H1 (cell line): ENCODE measurements at regions not wholly inside any gene's neighbourhood (a gene's known extent, or its start where the extent isn't known, plus 50 kb on each side); places are given as distances from the start of the nearest gene placed in this dataset.

Experiments
- CTCF ChIA-PET: fragments of 300-600 bp; sonication (Branson Sonifier 250); formaldehyde crosslinking; loops from one replicate; lab custom pipeline; 2021; ENCODE audit not compliant: partially characterized antibody; lab: Charles Lee
- POLR2A ChIA-PET: fragments of 300-600 bp; sonication (Branson Sonifier 250); formaldehyde crosslinking; loops from one replicate; lab custom pipeline; 2021; ENCODE audit warnings: inconsistent platforms; ENCODE audit not compliant: partially characterized antibody; lab: Charles Lee
- DNase-seq, 2 experiments: peaks; one replicate each; pipeline versions ENCODE4 v3.0.0 to v3.0.0-alpha.2; 2010 to 2022; ENCODE audit warnings: low spot score in 2 of 2, low read depth in 1 of 2, mixed read lengths in 1 of 2
- FAIRE-seq: peaks from 2 replicates; lab custom pipeline; 2011; peaks lifted over from hg19 to GRCh38; lab: Jason Lieb, UNC
- H2AFZ ChIP-seq: 2 replicates; pipeline ENCODE4 v1.8.1; 2012; ENCODE audit warnings: low read length, inconsistent platforms
- H2AK5ac ChIP-seq: 2 replicates; pipeline ENCODE4 v1.6.1; 2013; ENCODE audit warnings: low read depth, low read length
- H2BK120ac ChIP-seq: replicated peaks from 2 replicates; pipeline ENCODE3; 2013; ENCODE audit warnings: low read depth, low read length, inconsistent platforms
- H2BK12ac ChIP-seq: 2 replicates; pipeline ENCODE4 v1.6.1; 2013; ENCODE audit warnings: low read depth, low read length
- H2BK15ac ChIP-seq: 2 replicates; pipeline ENCODE4 v1.6.1; 2013; ENCODE audit warnings: low read length
- H2BK20ac ChIP-seq: 2 replicates; pipeline ENCODE4 v1.6.1; 2013; ENCODE audit warnings: low read length
- H2BK5ac ChIP-seq: 2 replicates; pipeline ENCODE4 v1.6.1; 2013; ENCODE audit warnings: low read depth, low read length
- H3K14ac ChIP-seq: 2 replicates; pipeline ENCODE4 v1.6.1; 2013; ENCODE audit warnings: inconsistent platforms; ENCODE audit not compliant: insufficient read length
- H3K18ac ChIP-seq: 2 replicates; pipeline ENCODE4 v1.6.1; 2013; ENCODE audit warnings: low read length; ENCODE audit errors: extremely low read depth
- H3K23ac ChIP-seq: 2 replicates; pipeline ENCODE4 v1.6.1; 2013; ENCODE audit warnings: inconsistent platforms; ENCODE audit not compliant: insufficient read length
- H3K23me2 ChIP-seq: 2 replicates; pipeline ENCODE4 v1.6.1; 2013; ENCODE audit warnings: low read depth, low read length
- H3K27ac ChIP-seq: 2 replicates; pipeline ENCODE4 v1.6.1; 2011; ENCODE audit warnings: low read depth, low read length, inconsistent platforms
- H3K27me3 ChIP-seq, 4 experiments: replicated peaks in 1 of 4; 1 replicate in 1 of 4; 2 replicates in 3 of 4; pipeline versions ENCODE4 v1.6.1 to v1.8.1; 2011 to 2013; ENCODE audit warnings: low read length in 3 of 4, mild to moderate bottlenecking in 3 of 4, inconsistent platforms in 2 of 4, mixed read lengths in 2 of 4, moderate library complexity in 1 of 4; ENCODE audit not compliant: control insufficient read depth in 3 of 4, insufficient read depth in 3 of 4; ENCODE audit errors: extremely low read depth in 1 of 4
- H3K36me3 ChIP-seq, 4 experiments: 2 replicates each; pipeline versions ENCODE4 v1.6.1 to v1.8.1; 2011 to 2013; ENCODE audit warnings: mild to moderate bottlenecking in 4 of 4, low read length in 3 of 4, moderate library complexity in 2 of 4, control low read depth in 1 of 4, inconsistent platforms in 1 of 4; ENCODE audit not compliant: insufficient read depth in 4 of 4, control insufficient read depth in 2 of 4
- H3K4ac ChIP-seq: replicated peaks from 2 replicates; pipeline ENCODE3; 2013; ENCODE audit warnings: low read length, low read depth, mixed read lengths, inconsistent platforms; ENCODE audit not compliant: insufficient read length
- H3K4me1 ChIP-seq, 4 experiments: replicated peaks in 1 of 4; 1 replicate in 1 of 4; 2 replicates in 3 of 4; pipeline versions ENCODE4 v1.6.1 to v1.8.1; 2011 to 2013; ENCODE audit warnings: low read length in 3 of 4, inconsistent platforms in 2 of 4, mixed read lengths in 1 of 4; ENCODE audit not compliant: insufficient read depth in 4 of 4, control insufficient read depth in 3 of 4
- H3K4me2 ChIP-seq, 2 experiments: 2 replicates each; pipeline versions ENCODE4 v1.6.1 to v1.8.1; 2011 to 2013; ENCODE audit warnings: low read depth in 2 of 2, low read length in 2 of 2, control low read depth in 1 of 2, inconsistent platforms in 1 of 2, mild to moderate bottlenecking in 1 of 2; ENCODE audit not compliant: insufficient read depth in 1 of 2
- H3K4me3 ChIP-seq, 4 experiments: fragments of 200-600, 300-600 bp in 1 of 4; sonication (generic), shearing (Covaris generic), sonication (Bioruptor Twin) in 1 of 4; 2 replicates each; pipeline versions ENCODE4 v1.5.1 to v1.8.1; 2011 to 2016; ENCODE audit warnings: low read length in 4 of 4, low read depth in 3 of 4, control low read depth in 2 of 4, inconsistent platforms in 2 of 4, mild to moderate bottlenecking in 2 of 4, mixed read lengths in 1 of 4, moderate library complexity in 1 of 4; ENCODE audit not compliant: insufficient read depth in 2 of 4; ENCODE audit errors: extremely low read depth in 1 of 4
- H3K56ac ChIP-seq: replicated peaks from 2 replicates; pipeline ENCODE3; 2013; ENCODE audit warnings: low read depth, mild to moderate bottlenecking, mixed read lengths, low read length, inconsistent platforms; ENCODE audit not compliant: insufficient read length
- H3K79me1 ChIP-seq: 2 replicates; pipeline ENCODE4 v1.6.1; 2013; ENCODE audit warnings: low read depth, low read length, control low read depth
- H3K79me2 ChIP-seq, 2 experiments: 2 replicates each; pipeline versions ENCODE4 v1.6.1 to v1.8.1; 2012 to 2013; ENCODE audit warnings: low read length in 2 of 2, mild to moderate bottlenecking in 2 of 2, inconsistent platforms in 1 of 2; ENCODE audit not compliant: insufficient read depth in 2 of 2, control insufficient read depth in 1 of 2
- H3K9ac ChIP-seq, 4 experiments: replicated peaks in 1 of 4; 1 replicate in 1 of 4; 2 replicates in 3 of 4; pipeline versions ENCODE4 v1.6.1 to v1.8.1; 2011 to 2013; ENCODE audit warnings: low read depth in 3 of 4, low read length in 3 of 4, control low read depth in 2 of 4, mild to moderate bottlenecking in 2 of 4, moderate library complexity in 2 of 4, inconsistent platforms in 1 of 4; ENCODE audit errors: extremely low read depth in 1 of 4
- H3K9me3 ChIP-seq, 2 experiments: 2 replicates each; pipeline versions ENCODE4 v1.6.1 to v1.8.1; 2012 to 2013; ENCODE audit warnings: mild to moderate bottlenecking in 2 of 2, moderate library complexity in 2 of 2, control low read depth in 1 of 2, inconsistent platforms in 1 of 2, low read depth in 1 of 2, low read length in 1 of 2, mixed read lengths in 1 of 2; ENCODE audit not compliant: insufficient read depth in 2 of 2
- H4K20me1 ChIP-seq, 2 experiments: replicated peaks in 1 of 2; 2 replicates each; pipeline versions ENCODE3 to v1.8.1; 2011 to 2013; ENCODE audit warnings: inconsistent platforms in 2 of 2, low read length in 2 of 2, mild to moderate bottlenecking in 1 of 2; ENCODE audit not compliant: insufficient read depth in 2 of 2, control insufficient read depth in 1 of 2
- H4K5ac ChIP-seq: 2 replicates; pipeline ENCODE4 v1.6.1; 2013; ENCODE audit warnings: low read length, low read depth, mixed read lengths, inconsistent platforms; ENCODE audit not compliant: insufficient read length
- H4K8ac ChIP-seq: 2 replicates; pipeline ENCODE4 v1.8.0; 2013; ENCODE audit warnings: mild to moderate bottlenecking, moderate library complexity, low read length, inconsistent platforms; ENCODE audit not compliant: insufficient read depth; ENCODE audit errors: extremely low read depth
- H4K91ac ChIP-seq: replicated peaks from 2 replicates; pipeline ENCODE3; 2013; ENCODE audit warnings: low read length, mixed read lengths, inconsistent platforms; ENCODE audit not compliant: insufficient read length
- BCL11A ChIP-seq, 2 experiments: IDR thresholded peaks; one replicate each; pipeline ENCODE4 v1.6.1; 2011; ENCODE audit warnings: low read depth in 2 of 2, low read length in 2 of 2, mild to moderate bottlenecking in 2 of 2
- BRCA1 ChIP-seq: IDR thresholded peaks from 2 replicates; pipeline ENCODE4 v1.6.1; 2012; ENCODE audit warnings: low read depth, low read length, improper control_type of control experiment
- CBX5 ChIP-seq: fragments of 300-800, 300-1000 bp; sonication (generic); IDR thresholded peaks from 2 replicates; pipeline ENCODE4 v1.7.1; 2016; ENCODE audit warnings: antibody characterized with exemption, low read length, low read depth
- CEBPB ChIP-seq: IDR thresholded peaks from 2 replicates; pipeline ENCODE4 v1.6.1; 2012; ENCODE audit warnings: low read depth, low read length
- CTBP2 ChIP-seq: IDR thresholded peaks from 2 replicates; pipeline ENCODE4 v1.7.0; 2011; ENCODE audit warnings: borderline replicate concordance, mild to moderate bottlenecking, moderate library complexity, mixed read lengths, low read length; ENCODE audit not compliant: insufficient read depth, insufficient read length
- EP300 ChIP-seq, 2 experiments: IDR thresholded peaks; 1 replicate in 1 of 2; 2 replicates in 1 of 2; pipeline ENCODE4 v1.6.1; 2011 to 2012; ENCODE audit warnings: low read depth in 2 of 2, low read length in 2 of 2, mild to moderate bottlenecking in 2 of 2, borderline replicate concordance in 1 of 2, inconsistent platforms in 1 of 2, moderate library complexity in 1 of 2
- HDAC6 ChIP-seq: IDR thresholded peaks from one replicate; pipeline ENCODE4 v1.7.1; 2012; ENCODE audit warnings: low read depth, mild to moderate bottlenecking, inconsistent platforms, low read length, moderate library complexity
- JUND ChIP-seq: IDR thresholded peaks from 2 replicates; pipeline ENCODE4 v1.6.1; 2011; ENCODE audit warnings: mild to moderate bottlenecking, improper control_type of control experiment, low read length
- NRF1 ChIP-seq: IDR thresholded peaks from 2 replicates; pipeline ENCODE4 v1.6.1; 2011; ENCODE audit warnings: mild to moderate bottlenecking, low read depth, low read length, improper control_type of control experiment
- RBBP5 ChIP-seq: IDR thresholded peaks from 2 replicates; pipeline ENCODE4 v1.7.1; 2012; ENCODE audit warnings: low read depth, mild to moderate bottlenecking, inconsistent platforms, low read length, moderate library complexity, borderline replicate concordance
- SP1 ChIP-seq: IDR thresholded peaks from 2 replicates; pipeline ENCODE4 v1.6.1; 2011; ENCODE audit warnings: low read depth, low read length
- SP4 ChIP-seq: IDR thresholded peaks from 2 replicates; pipeline ENCODE4 v1.6.1; 2012; ENCODE audit warnings: low read length, inconsistent platforms
- SRF ChIP-seq: IDR thresholded peaks from 2 replicates; pipeline ENCODE4 v1.6.1; 2011; ENCODE audit warnings: mild to moderate bottlenecking, low read depth, low read length, moderate library complexity
- TAF7 ChIP-seq: optimal IDR thresholded peaks from 2 replicates; pipeline ENCODE3; 2011; ENCODE audit warnings: low read depth, mild to moderate bottlenecking, inconsistent platforms, low read length, moderate library complexity, borderline replicate concordance
- TBP ChIP-seq: IDR thresholded peaks from 2 replicates; pipeline ENCODE4 v1.6.1; 2011; ENCODE audit warnings: low read depth, low read length, improper control_type of control experiment
- WGBS, 2 experiments: shearing (Covaris generic) in 1 of 2; methylation state at CpG; one replicate each; pipeline versions ENCODE4 v1.1.6 to v1.1.7; 2013 to 2015; ENCODE audit warnings: low lambda C conversion rate in 2 of 2, mixed read lengths in 2 of 2, inconsistent platforms in 1 of 2, low coverage in 1 of 2, missing lambda C conversion rate in 1 of 2; ENCODE audit not compliant: insufficient replicate concordance in 2 of 2, insufficient coverage in 1 of 2, insufficient read length in 1 of 2; ENCODE audit errors: extremely low coverage in 1 of 2, missing lambda C conversion rate in 1 of 2; 5-methylcytosine and 5-hydroxymethylcytosine counted together
- TF ChIP-seq, protein P1 (sequence below): IDR thresholded peaks from 2 replicates; pipeline ENCODE4 v1.6.1; 2011; ENCODE audit warnings: low read depth, mild to moderate bottlenecking, low read length; ENCODE audit not compliant: insufficient read depth

DNA sequence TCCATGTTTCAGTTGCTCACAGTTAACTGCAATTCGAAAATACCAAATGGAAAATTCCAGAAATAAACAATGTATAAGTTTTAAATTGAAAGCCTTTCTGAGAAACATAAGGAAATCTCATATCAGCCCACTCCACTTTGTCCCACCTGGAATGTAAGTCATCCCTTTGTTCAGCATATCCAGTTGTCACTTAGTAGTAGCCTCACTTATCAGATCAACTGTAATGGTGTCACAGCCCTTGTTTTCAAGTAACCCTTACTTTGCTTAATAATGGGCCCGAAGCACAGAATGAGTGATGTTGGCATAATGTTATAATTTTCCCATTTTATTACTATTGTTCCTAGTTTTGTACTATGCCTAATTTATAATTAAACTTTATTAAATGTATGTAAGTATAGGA, 646.8 kb downstream of the C12orf50 start:
- no peak overlapping the region for H3K4me3 ChIP-seq
- WGBS, 2 experiments, result 100% methylated on average over 2 of the region's 2 CpGs; no CpG with 5 or more reads in 1 of the 2 experiments
- H3K4me1 ChIP-seq, result no peaks in the 10 kb centered on the region
- H3K9ac ChIP-seq, result no peak overlapping the region
- no peak overlapping the region for H4K91ac ChIP-seq
- H4K8ac ChIP-seq, result no peak overlapping the region
- H2BK5ac ChIP-seq, result no peak overlapping the region
- DNase-seq (no peak), FAIRE-seq (no peak)
- H3K4me2 ChIP-seq, result no peak overlapping the region
- no peak overlapping the region for H2BK20ac ChIP-seq
- ChIA-PET CTCF (no interaction called here), POLR2A (no interaction called here)
- no peaks in the 10 kb centered on the region for H4K20me1 ChIP-seq
- H3K27ac ChIP-seq, result no peak overlapping the region
- H3K18ac ChIP-seq, result no peak overlapping the region
- no peak overlapping the region for H2AK5ac ChIP-seq
- H3K9me3 ChIP-seq, result no peaks in the 10 kb centered on the region; a peak in 1 of 4 replicates
- no peaks in the 10 kb centered on the region for H3K79me1 ChIP-seq
- no peaks in the 10 kb centered on the region for H3K27me3 ChIP-seq
- H3K4ac ChIP-seq, result no peak overlapping the region
- no peaks in the 10 kb centered on the region for H3K79me2 ChIP-seq
- H3K14ac ChIP-seq, result no peak overlapping the region
- no peak overlapping the region for H2BK15ac ChIP-seq
- H4K5ac ChIP-seq, result no peak overlapping the region
- no peak overlapping the region for H2BK120ac ChIP-seq
- H3K23me2 ChIP-seq, result no peaks in the 10 kb centered on the region
- H3K36me3 ChIP-seq, result no peaks in the 10 kb centered on the region
- no peak overlapping the region for H3K23ac ChIP-seq
- H3K56ac ChIP-seq, result no peak overlapping the region
- H2BK12ac ChIP-seq, result no peak overlapping the region
- no peak overlapping the region for H2AFZ ChIP-seq
- TF ChIP-seq SP1 (no peak), SRF (no peak), BCL11A (IDR thresholded peaks at IDR 0.05; ENCODE audit: low read depth in 2 of 2, low read length in 2 of 2) (no peak), RBBP5 (no peak), CTBP2 (no peak), TBP (no peak), CBX5 (no peak), HDAC6 (no peak), TAF7 (no peak), JUND (no peak), BRCA1 (no peak), NRF1 (no peak), SP4 (no peak), CEBPB (no peak), EP300 (IDR thresholded peaks at IDR 0.05; ENCODE audit: borderline replicate concordance in 1 of 2, low read depth in 2 of 2, low read length in 2 of 2) (no peak)
- TF ChIP-seq, protein P1, sequence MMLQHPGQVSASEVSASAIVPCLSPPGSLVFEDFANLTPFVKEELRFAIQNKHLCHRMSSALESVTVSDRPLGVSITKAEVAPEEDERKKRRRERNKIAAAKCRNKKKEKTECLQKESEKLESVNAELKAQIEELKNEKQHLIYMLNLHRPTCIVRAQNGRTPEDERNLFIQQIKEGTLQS, result no peak
